PC-3 (cell line): ENCODE measurements at regions not wholly inside any gene's neighbourhood (a gene's known extent, or its start where the extent isn't known, plus 50 kb on each side); places are given as distances from the start of the nearest gene placed in this dataset.

Experiments used
- ATAC-seq: fragments of 200-7000 bp; cut with Tn5 transposase; 2 replicates; pipeline ENCODE4 v1.9.1; 2020; ENCODE audit warnings: mild to moderate bottlenecking, moderate library complexity
- BruUV-seq: library from RNA; stranded (reverse); fragments of 400-500 nt; replicated peaks from 2 replicates; lab custom pipeline; 2021; lab: Mats Ljungman, UMichigan
- CTCF ChIA-PET: fragments of 300-600 bp; sonication (Branson Sonifier 250); formaldehyde crosslinking; loops from one replicate; lab custom pipeline; 2022; ENCODE audit warnings: antibody characterized with exemption; lab: Charles Lee
- POLR2A ChIA-PET: fragments of 300-600 bp; sonication (Branson Sonifier 250); formaldehyde crosslinking; loops from one replicate; lab custom pipeline; 2022; ENCODE audit warnings: antibody characterized with exemption; ENCODE audit not compliant: unreplicated experiment; lab: Charles Lee
- DNase-seq: peaks from one replicate; pipeline ENCODE4 v3.0.0-alpha.2; 2015
- H2AFZ ChIP-seq: fragments of 300-600 bp; sonication (generic); 2 replicates; pipeline ENCODE4 v1.6.0; 2016; ENCODE audit warnings: antibody characterized with exemption, low read length
- H3F3A ChIP-seq: fragments of 300-600 bp; sonication (generic); one replicate; pipeline ENCODE4 v1.6.0; 2017; ENCODE audit warnings: antibody characterized with exemption, low read length, control low read depth, mild to moderate bottlenecking; ENCODE audit not compliant: unreplicated experiment
- H3K27ac ChIP-seq: fragments of 300-600 bp; sonication (generic); 2 replicates; pipeline ENCODE4 v1.5.1; 2016; ENCODE audit warnings: mild to moderate bottlenecking, low read length
- H3K27me3 ChIP-seq: fragments of 300-600 bp; sonication (generic); 2 replicates; pipeline ENCODE4 v1.6.1; 2016; ENCODE audit warnings: low read length, mixed read lengths
- H3K36me3 ChIP-seq: fragments of 300-600 bp; sonication (generic); 2 replicates; pipeline ENCODE4 v1.6.1; 2016; ENCODE audit warnings: low read depth, mixed run types, low read length, mixed read lengths
- H3K4me1 ChIP-seq: fragments of 300-600 bp; sonication (generic); 2 replicates; pipeline ENCODE4 v1.5.1; 2016; ENCODE audit warnings: low read length; ENCODE audit not compliant: insufficient read depth
- H3K4me2 ChIP-seq: fragments of 300-600 bp; sonication (generic); 2 replicates; pipeline ENCODE4 v1.6.0; 2016; ENCODE audit warnings: low read length
- H3K4me3 ChIP-seq: fragments of 300-600 bp; sonication (generic); 2 replicates; pipeline ENCODE4 v1.5.1; 2016; ENCODE audit warnings: mild to moderate bottlenecking, low read length, mixed read lengths
- H3K79me2 ChIP-seq: fragments of 300-600 bp; sonication (generic); 2 replicates; pipeline ENCODE4 v1.6.1; 2017; ENCODE audit warnings: low read length, mixed read lengths
- H3K9ac ChIP-seq: fragments of 300-600 bp; sonication (generic); 2 replicates; pipeline ENCODE4 v1.6.0; 2016; ENCODE audit warnings: mild to moderate bottlenecking, low read length
- H3K9me2 ChIP-seq: fragments of 300-600 bp; sonication (generic); replicated peaks from 2 replicates; pipeline ENCODE4 v1.6.1; 2016; ENCODE audit warnings: mixed run types, low read length, mixed read lengths
- H3K9me3 ChIP-seq: fragments of 300-600 bp; sonication (generic); 2 replicates; pipeline ENCODE4 v1.6.1; 2016; ENCODE audit warnings: low read length, mixed read lengths
- H4K20me1 ChIP-seq: fragments of 300-600 bp; sonication (generic); 2 replicates; pipeline ENCODE4 v1.6.1; 2016; ENCODE audit warnings: low read length, mixed read lengths
- CTCF ChIP-seq: fragments of 300-600 bp; sonication (generic); conservative IDR thresholded peaks from 2 replicates; pipeline ENCODE4 v1.5.1; 2017; ENCODE audit warnings: antibody characterized with exemption, low read depth, mild to moderate bottlenecking, low read length
- EZH2 ChIP-seq: fragments of 300-600 bp; sonication (generic); IDR thresholded peaks from one replicate; pipeline ENCODE4 v1.6.1; 2017; ENCODE audit warnings: antibody characterized with exemption, mild to moderate bottlenecking, low read length; ENCODE audit not compliant: unreplicated experiment
- EZH2phosphoT487 ChIP-seq: fragments of 300-600 bp; sonication (generic); IDR thresholded peaks from 2 replicates; pipeline ENCODE4 v1.6.1; 2018; ENCODE audit warnings: mild to moderate bottlenecking, antibody characterized with exemption, low read length, borderline replicate concordance
- intact Hi-C: fragments of 100-400 bp; cut with micrococcal nuclease; formaldehyde crosslinking; loops from 2 replicates; pipeline ENCODE4 v1.9.0; 2023

- no peaks in the 10 kb centered on the region for H3K9me2 ChIP-seq
- H2AFZ ChIP-seq, result no peak overlapping the region
- H3K9me3 ChIP-seq, result 0 out of 2 replicates have a peak, but pooled peaks cover 4% of the 10 kb centered on the region
- no peak overlapping the region for H3K4me3 ChIP-seq
- CTCF ChIA-PET, result no interaction called here
- DNase-seq, result no peak
- no peaks in the 10 kb centered on the region for H3K79me2 ChIP-seq
- H3K4me1 ChIP-seq, result no peaks in the 10 kb centered on the region
- no TSS peak for BruUV-seq
- no peak overlapping the region for H3K4me2 ChIP-seq
- intact Hi-C loops, result no loop called here
- TF ChIP-seq EZH2phosphoT487 (no peak), EZH2 (no peak), CTCF (no peak)
- H3F3A ChIP-seq, result no peaks in the 10 kb centered on the region
- no peak overlapping the region for H3K27ac ChIP-seq
- no peaks in the 10 kb centered on the region for H3K27me3 ChIP-seq
- no peaks in the 10 kb centered on the region for H3K36me3 ChIP-seq
- POLR2A ChIA-PET, result no interaction called here
- H4K20me1 ChIP-seq, result no peaks in the 10 kb centered on the region
- no peak for ATAC-seq
- no peak overlapping the region for H3K9ac ChIP-seq
Observed at GRCh38 chr14:82398256-82398655, 864.6 kb upstream of the SEL1L start.

- ChIA-PET CTCF (no interaction called here), POLR2A (no interaction called here)
- H3K79me2 ChIP-seq, result no peaks in the 10 kb centered on the region
- DNase-seq, result no peak
- no peaks in the 10 kb centered on the region for H3K27me3 ChIP-seq
- H4K20me1 ChIP-seq, result no peaks in the 10 kb centered on the region
- no peak overlapping the region for H3K27ac ChIP-seq
- TF ChIP-seq EZH2phosphoT487 (no peak), EZH2 (no peak), CTCF (no peak)
- intact Hi-C loops, result no loop called here
- H3K4me3 ChIP-seq, result no peak overlapping the region
- no peaks in the 10 kb centered on the region for H3K4me1 ChIP-seq
- H3K9ac ChIP-seq, result no peak overlapping the region
- ATAC-seq, result no peak
- no peak overlapping the region for H3K4me2 ChIP-seq
- BruUV-seq, result no TSS peak
- no peak overlapping the region for H2AFZ ChIP-seq
- H3K36me3 ChIP-seq, result no peaks in the 10 kb centered on the region
- no peaks in the 10 kb centered on the region for H3K9me2 ChIP-seq
- no peaks in the 10 kb centered on the region for H3F3A ChIP-seq
- H3K9me3 ChIP-seq, result peaks cover 5% of the 10 kb centered on the region; the same call in 1 of the 2 replicates
Observed at GRCh38 chr14:82403987-82404386, 870.3 kb upstream of the SEL1L start.

- H3K27ac ChIP-seq, result no peak overlapping the region
- H3K79me2 ChIP-seq, result no peaks in the 10 kb centered on the region
- H4K20me1 ChIP-seq, result no peaks in the 10 kb centered on the region
- no peaks in the 10 kb centered on the region for H3F3A ChIP-seq
- ChIA-PET CTCF (no interaction called here), POLR2A (no interaction called here)
- no peak overlapping the region for H3K4me3 ChIP-seq
- BruUV-seq, result no TSS peak
- DNase-seq (no peak), ATAC-seq (no peak)
- no peaks in the 10 kb centered on the region for H3K9me2 ChIP-seq
- no peaks in the 10 kb centered on the region for H3K36me3 ChIP-seq
- intact Hi-C loops, result no loop called here
- H3K4me2 ChIP-seq, result no peak overlapping the region
- H3K27me3 ChIP-seq, result no peaks in the 10 kb centered on the region
- H3K9me3 ChIP-seq, result peaks cover 5% of the 10 kb centered on the region; the same call in 1 of the 2 replicates
- no peaks in the 10 kb centered on the region for H3K4me1 ChIP-seq
- H3K9ac ChIP-seq, result no peak overlapping the region
- no peak for TF ChIP-seq EZH2
- no peak for TF ChIP-seq CTCF
- no peak for TF ChIP-seq EZH2phosphoT487
- H2AFZ ChIP-seq, result no peak overlapping the region
Observed at GRCh38 chr14:82410064-82410463, 876.4 kb upstream of the SEL1L start.
